ENCODE measurements at regions not wholly inside any gene's neighbourhood (a gene's known extent, or its start where the extent isn't known, plus 50 kb on each side); places are given as distances from the start of the nearest gene placed in this dataset.
A peak's percentile ranks its signal among the peaks of the same experiment; 100 is the strongest.

GRCh38 chr6:132087391-132087790, 136.2 kb upstream of the CCN2 start (continued):
- TF ChIP-seq THRA (CRISPR knock-in tag; IDR thresholded peaks at IDR 0.05; ENCODE audit: borderline replicate concordance): no peak
- TF ChIP-seq YEATS2 (CRISPR knock-in tag; IDR thresholded peaks at IDR 0.05; ENCODE audit: borderline replicate concordance): no peak
- TF ChIP-seq KAT8 (CRISPR knock-in tag; IDR thresholded peaks at IDR 0.05): no peak
- TF ChIP-seq LRRFIP1 (CRISPR knock-in tag; conservative IDR thresholded peaks at IDR 0.05): no peak
- no peak for TF ChIP-seq ZNF607 (CRISPR knock-in tag; IDR thresholded peaks at IDR 0.05; ENCODE audit: borderline replicate concordance)

GRCh38 chr6:132085731-132086130, 134.6 kb upstream of the CCN2 start:
- H3K4me2 ChIP-seq (ENCODE audit: low read depth, low read length): peak overlapping the region; percentile 60
- intact Hi-C loops (cut with micrococcal nuclease; ENCODE audit: unreplicated experiment): no loop called here
- BruUV-seq (replicated peaks): no TSS peak
- TF ChIP-seq IKZF4 (CRISPR knock-in tag; IDR thresholded peaks at IDR 0.05; ENCODE audit: borderline replicate concordance, low read depth, not compliant biosample characterization) (no peak), USF2 (IDR thresholded peaks at IDR 0.05; ENCODE audit: low read depth, low read length) (peak; percentile 63), USF2 (CRISPR knock-in tag; IDR thresholded peaks at IDR 0.05; ENCODE audit: borderline replicate concordance) (peak; percentile 43; the same call in 1 of the 2 replicates)
- no peaks in the 10 kb centered on the region for H3K79me2 ChIP-seq (ENCODE audit: insufficient read depth, low read length)
- in situ Hi-C loops (cut with HindIII; ENCODE audit: extremely low pct_ligation_motif_present, low pct_unique_long_range_greater_than_20kb): no loop called here
- no peak overlapping the region for H3K27ac ChIP-seq (ENCODE audit: extremely low read length, insufficient read depth, low read length)
- CTCF ChIA-PET (ENCODE audit: low intra/inter-chr PET ratio, low total read pairs): no interaction called here
- FAIRE-seq: no peak
- DNase-seq (ENCODE audit: low spot score): no peak
- WGBS (ENCODE audit: low lambda C conversion rate): 41% methylated on average over 5 of the region's 5 CpGs
- POLR2A ChIA-PET: interaction anchor here (1.4 kb wide), 1 partner anchor 134 kb away, joined by 5 read pairs; the partner anchor contains the start of gene CCN2
- peaks cover 0 to 9% of the 10 kb centered on the region in 2 experiments; a peak in 2 of 5 replicates for H3K27me3 ChIP-seq (ENCODE audit: control insufficient read depth in 1 of 2, insufficient read depth in 2 of 2, low read length in 2 of 2)
- H3K4me3 ChIP-seq (replicated peaks in 1 of 3; ENCODE audit: insufficient read depth in 1 of 3, low read depth in 2 of 3, low read length in 3 of 3): peak overlapping the region in 1 of 3 experiments; percentile 24; a peak in 2 of 6 replicates
- H2AFZ ChIP-seq (ENCODE audit: low read length): peak overlapping the region; percentile 82
- H3K4me1 ChIP-seq (ENCODE audit: insufficient read depth, low read length): peaks cover 14% of the 10 kb centered on the region; the same call in 1 of the 2 replicates
- H3K9ac ChIP-seq (ENCODE audit: insufficient read depth, low read depth, low read length): no peak overlapping the region
- no peaks in the 10 kb centered on the region for H3K9me3 ChIP-seq (ENCODE audit: low read length)
- H4K20me1 ChIP-seq (ENCODE audit: insufficient read depth, low read length): no peaks in the 10 kb centered on the region
- no peak; the same call in 1 of the 3 replicates for ATAC-seq
- H3K36me3 ChIP-seq (replicated peaks in 1 of 2; ENCODE audit: control insufficient read depth in 1 of 2, insufficient read depth in 2 of 2, low read length in 2 of 2): no peaks in the 10 kb centered on the region

All from HepG2 (cell line).